Endothelial cell of umbilical vein (primary cell): ENCODE measurements at regions not wholly inside any gene's neighbourhood (a gene's known extent, or its start where the extent isn't known, plus 50 kb on each side); places are given as distances from the start of the nearest gene placed in this dataset.

ENCODE experiments used
- BruUV-seq: library from RNA; stranded (reverse); fragments of 400-500 nt; replicated peaks from 2 replicates; lab custom pipeline; 2021; lab: Mats Ljungman, UMichigan
- CTCF ChIA-PET: fragments of 300-600, 350-600 bp; sonication (Branson Sonifier 250); formaldehyde crosslinking; loops from one replicate; lab custom pipeline; 2021; ENCODE audit warnings: antibody characterized with exemption, inconsistent platforms; lab: Charles Lee
- POLR2A ChIA-PET: fragments of 300-600, 350-600 bp; sonication (Branson Sonifier 250); formaldehyde crosslinking; loops from one replicate; lab custom pipeline; 2021; ENCODE audit warnings: antibody characterized with exemption, inconsistent platforms; lab: Charles Lee
- DNase-seq: peaks from one replicate; pipeline ENCODE4 v3.0.0-alpha.2; 2011; ENCODE audit warnings: low read depth, low spot score
- FAIRE-seq: peaks from 2 replicates; lab custom pipeline; 2011; peaks lifted over from hg19 to GRCh38; lab: Jason Lieb, UNC
- H2AFZ ChIP-seq: 2 replicates; pipeline ENCODE4 v1.6.0; 2012; ENCODE audit warnings: low read depth, low read length, control low read depth, inconsistent platforms
- H3K27ac ChIP-seq: 2 replicates; pipeline ENCODE4 v1.5.1; 2011; ENCODE audit warnings: low read depth, mild to moderate bottlenecking, control low read depth, low read length, moderate library complexity; ENCODE audit not compliant: insufficient read depth
- H3K27me3 ChIP-seq, 2 experiments: 2 replicates each; pipeline versions ENCODE4 v1.6.0 to v1.6.1; 2011; ENCODE audit warnings: low read length in 2 of 2, mixed read lengths in 1 of 2; ENCODE audit not compliant: control insufficient read depth in 2 of 2, insufficient read depth in 2 of 2
- H3K36me3 ChIP-seq, 2 experiments: 2 replicates in 1 of 2; 3 replicates in 1 of 2; pipeline ENCODE4 v1.5.1; 2011; ENCODE audit warnings: low read length in 2 of 2, mild to moderate bottlenecking in 1 of 2, moderate library complexity in 1 of 2; ENCODE audit not compliant: control insufficient read depth in 2 of 2, insufficient read depth in 2 of 2; ENCODE audit errors: extremely low read depth in 1 of 2
- H3K4me1 ChIP-seq: 3 replicates; pipeline ENCODE4 v1.5.1; 2011; ENCODE audit warnings: mild to moderate bottlenecking, low read length; ENCODE audit not compliant: control insufficient read depth, insufficient read depth; ENCODE audit errors: extremely low read depth
- H3K4me2 ChIP-seq: 2 replicates; pipeline ENCODE4 v1.6.1; 2011; ENCODE audit warnings: low read length, control low read depth, mixed read lengths; ENCODE audit not compliant: insufficient read depth
- H3K4me3 ChIP-seq, 3 experiments: fragments of 200-600 bp in 1 of 3; sonication (generic), shearing (Covaris generic) in 1 of 3; replicated peaks in 1 of 3; 2 replicates each; pipeline ENCODE4 v1.5.1; 2011 to 2016; ENCODE audit warnings: control low read depth in 3 of 3, low read length in 3 of 3, mild to moderate bottlenecking in 2 of 3, inconsistent platforms in 1 of 3, low read depth in 1 of 3, moderate library complexity in 1 of 3; ENCODE audit not compliant: insufficient read depth in 1 of 3
- H3K79me2 ChIP-seq: 2 replicates; pipeline ENCODE4 v1.6.0; 2012; ENCODE audit warnings: low read length, inconsistent platforms; ENCODE audit not compliant: control insufficient read depth, insufficient read depth
- H3K9ac ChIP-seq: replicated peaks from 2 replicates; pipeline ENCODE3; 2011; ENCODE audit warnings: low read length, control low read depth; ENCODE audit not compliant: insufficient read depth; ENCODE audit errors: extremely low read depth
- H3K9me1 ChIP-seq: replicated peaks from 3 replicates; pipeline ENCODE4 v1.6.0; 2011; ENCODE audit warnings: mild to moderate bottlenecking, low read length; ENCODE audit not compliant: control insufficient read depth, insufficient read depth; ENCODE audit errors: extremely low read depth
- H3K9me3 ChIP-seq: replicated peaks from 2 replicates; pipeline ENCODE4 v1.5.1; 2012; ENCODE audit warnings: low read length, inconsistent platforms; ENCODE audit not compliant: control insufficient read depth, insufficient read depth
- H4K20me1 ChIP-seq: replicated peaks from 2 replicates; pipeline ENCODE3; 2011; ENCODE audit warnings: mild to moderate bottlenecking, low read length; ENCODE audit not compliant: control insufficient read depth, insufficient read depth; ENCODE audit errors: extremely low read depth
- CTCF ChIP-seq, 2 donors: IDR thresholded peaks; 1 replicate in 1 of 2; 2 replicates in 1 of 2; pipeline ENCODE4 v1.5.1; 2011; ENCODE audit warnings: low read length in 2 of 2, mild to moderate bottlenecking in 2 of 2, moderate library complexity in 2 of 2, control low read depth in 1 of 2, inconsistent platforms in 1 of 2, low read depth in 1 of 2; ENCODE audit not compliant: insufficient read depth in 1 of 2; ENCODE audit errors: extremely low read depth in 1 of 2
- EZH2 ChIP-seq: IDR thresholded peaks from 2 replicates; pipeline ENCODE4 v1.6.1; 2012; ENCODE audit warnings: borderline replicate concordance, low read depth, mild to moderate bottlenecking, moderate library complexity, low read length, inconsistent platforms; ENCODE audit not compliant: severe bottlenecking
- FOS ChIP-seq: IDR thresholded peaks from 2 replicates; pipeline ENCODE4 v1.6.1; 2011; ENCODE audit warnings: mild to moderate bottlenecking, low read length, moderate library complexity, borderline replicate concordance; ENCODE audit not compliant: insufficient read depth
- JUN ChIP-seq: IDR thresholded peaks from 2 replicates; pipeline ENCODE4 v1.6.1; 2011; ENCODE audit warnings: borderline replicate concordance, low read depth; ENCODE audit not compliant: insufficient read length, insufficient read depth
- MAX ChIP-seq: IDR thresholded peaks from 2 replicates; pipeline ENCODE4 v1.6.1; 2011; ENCODE audit not compliant: insufficient read depth, insufficient read length
- POLR2A ChIP-seq: IDR thresholded peaks from 2 replicates; pipeline ENCODE4 v1.6.1; 2012; ENCODE audit warnings: low read depth, mild to moderate bottlenecking, control low read depth, low read length
- POLR2AphosphoS5 ChIP-seq: IDR thresholded peaks from 2 replicates; pipeline ENCODE4 v1.6.1; 2012; ENCODE audit warnings: low read depth, mild to moderate bottlenecking, control low read depth, low read length, moderate library complexity; ENCODE audit not compliant: insufficient read depth
- dilution Hi-C: fragments of 300-500 bp; cut with MboI; formaldehyde crosslinking; loops from one replicate; pipeline ENCODE4 v1.15.0; 2019; ENCODE audit warnings: low sequenced_read_pairs; ENCODE audit not compliant: extremely low pct_ligation_motif_present
- intact Hi-C: fragments of 100-400 bp; cut with micrococcal nuclease; formaldehyde crosslinking; loops from one replicate; pipeline ENCODE4 v1.10.0; 2022

GRCh38 chr2:4561196-4561595 is 857.8 kb downstream of the DCDC2C start:
- TF ChIP-seq MAX: no peak
- TF ChIP-seq CTCF (IDR thresholded peaks at IDR 0.05; ENCODE audit: extremely low read depth in 1 of 2, insufficient read depth in 1 of 2, low read depth in 1 of 2, low read length in 2 of 2): no peak
- no peak for TF ChIP-seq EZH2
- no peak for TF ChIP-seq POLR2A
- no peak for TF ChIP-seq POLR2AphosphoS5
- TF ChIP-seq JUN: no peak
- TF ChIP-seq FOS: no peak
- H3K9me3 ChIP-seq: no peaks in the 10 kb centered on the region
- H4K20me1 ChIP-seq: no peaks in the 10 kb centered on the region
- no peak overlapping the region for H3K27ac ChIP-seq
- no peak overlapping the region for H2AFZ ChIP-seq
- H3K79me2 ChIP-seq: no peaks in the 10 kb centered on the region
- H3K4me1 ChIP-seq: peaks cover 6% of the 10 kb centered on the region
- dilution Hi-C loops: no loop called here
- FAIRE-seq (no peak), DNase-seq (no peak)
- H3K4me3 ChIP-seq: no peak overlapping the region
- intact Hi-C loops: no loop called here
- H3K9me1 ChIP-seq: no peaks in the 10 kb centered on the region
- BruUV-seq: no TSS peak
- no peak overlapping the region for H3K9ac ChIP-seq
- CTCF ChIA-PET: interaction anchor here (1.6 kb wide), 1 partner anchor 8 kb away, joined by 4 read pairs; no protein-coding TSS in a partner anchor
- POLR2A ChIA-PET: no interaction called here
- no peaks in the 10 kb centered on the region for H3K36me3 ChIP-seq
- no peak overlapping the region for H3K4me2 ChIP-seq
- no peaks in the 10 kb centered on the region for H3K27me3 ChIP-seq
